GM19023 (cell line): ENCODE measurements at regions not wholly inside any gene's neighbourhood (a gene's known extent, or its start where the extent isn't known, plus 50 kb on each side); places are given as distances from the start of the nearest gene placed in this dataset.
"Not testable (repeated sequence)": the region's sequence is repeated elsewhere in the genome, so short reads cannot be mapped to it uniquely, and the experiment has no call there.

Experiments used
- ATAC-seq: cut with Tn5 transposase; IDR thresholded peaks from one replicate; pipeline ENCODE4 v1.9.1; 2021; ENCODE audit warnings: mild to moderate bottlenecking, moderate library complexity; ENCODE audit not compliant: unreplicated experiment

DNA sequence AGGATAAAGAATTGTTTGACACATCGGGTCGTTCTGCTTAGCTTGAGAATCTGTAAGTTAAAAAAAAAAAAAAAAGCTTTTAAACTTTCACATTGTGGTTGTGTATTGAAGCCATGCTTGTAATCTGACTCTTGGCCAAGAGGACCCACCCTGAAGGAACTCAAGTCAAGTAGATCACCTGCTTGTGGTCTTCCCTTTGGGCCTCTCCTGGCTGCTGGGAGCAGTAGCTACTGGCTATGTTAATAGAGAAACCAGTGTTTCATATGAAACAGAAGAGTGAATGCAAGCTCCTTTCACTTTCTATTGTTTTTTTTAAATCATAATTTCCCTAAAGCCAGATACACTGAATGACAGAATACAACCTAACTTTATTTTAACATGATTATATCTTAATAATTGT, 402.4 kb upstream of the NDST4 start:
- ATAC-seq: peak; percentile 94

- ATAC-seq: peak; percentile 13
Observed at GRCh38 chr4:115515366-115515765, 401.9 kb upstream of the NDST4 start.

DNA sequence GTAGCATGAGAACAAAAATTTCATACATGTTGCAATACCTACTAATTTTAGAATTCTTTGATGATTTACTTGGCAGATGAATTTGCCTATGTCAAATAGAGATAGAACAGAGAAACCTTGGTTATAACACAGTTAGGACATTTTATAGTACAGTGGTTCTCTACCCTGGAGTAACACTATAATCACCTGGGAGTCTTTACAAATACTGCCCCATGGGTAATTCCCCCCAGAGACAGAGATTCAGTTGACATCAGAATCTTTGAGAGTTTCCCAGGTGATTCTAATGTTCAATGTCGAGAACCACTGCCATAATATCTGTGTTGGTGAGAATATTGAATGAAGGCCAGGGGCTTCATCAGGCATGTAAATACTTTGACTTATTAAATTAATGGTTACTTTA, 401.3 kb upstream of the NDST4 start:
- ATAC-seq: no peak

- ATAC-seq: no peak
Observed at GRCh38 chr4:115505326-115505725, 391.9 kb upstream of the NDST4 start.

GRCh38 chr4:115501656-115502055, 388.2 kb upstream of the NDST4 start:
- no peak for ATAC-seq

DNA sequence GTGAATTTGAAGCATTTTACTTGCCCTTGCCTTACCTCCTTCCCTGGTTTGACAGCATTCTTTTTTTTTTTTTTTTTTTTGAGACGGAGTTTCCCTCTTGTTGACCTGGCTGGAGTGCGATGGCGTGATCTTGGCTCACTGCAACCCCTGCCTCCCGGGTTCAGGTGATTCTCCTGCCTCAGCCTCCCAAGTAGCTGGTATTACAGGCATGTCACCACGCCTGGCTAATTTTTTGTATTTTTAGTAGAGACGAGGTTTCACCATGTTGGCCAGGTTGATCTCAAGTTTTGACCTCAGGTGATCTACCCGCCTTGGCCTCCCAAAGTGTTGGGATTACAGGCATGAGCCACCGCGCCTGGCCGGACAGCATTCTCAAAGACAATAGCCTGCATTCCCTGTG, 380.4 kb upstream of the NDST4 start:
- ATAC-seq: not testable (repeated sequence)

DNA sequence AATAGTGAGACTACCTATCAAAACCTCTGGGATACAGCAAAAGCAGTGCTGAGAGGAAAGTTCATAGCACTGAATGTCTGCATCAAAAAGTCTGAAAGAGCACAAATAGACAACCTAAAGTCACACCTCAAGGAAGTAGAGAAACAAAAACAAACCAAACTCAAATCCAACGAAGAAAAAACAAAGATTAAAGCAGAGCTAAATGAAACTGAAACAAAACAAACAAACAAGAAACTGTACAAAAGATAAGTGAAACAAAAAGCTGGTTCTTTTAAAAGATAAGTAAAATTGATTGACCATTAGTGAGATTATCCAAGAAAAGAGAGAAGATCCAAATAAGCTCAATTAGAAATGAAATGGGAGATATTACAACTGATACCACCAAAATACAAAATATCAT, 378.3 kb upstream of the NDST4 start:
- ATAC-seq: no peak

- ATAC-seq: no peak
Observed at GRCh38 chr4:115489279-115489678, 375.9 kb upstream of the NDST4 start.

DNA sequence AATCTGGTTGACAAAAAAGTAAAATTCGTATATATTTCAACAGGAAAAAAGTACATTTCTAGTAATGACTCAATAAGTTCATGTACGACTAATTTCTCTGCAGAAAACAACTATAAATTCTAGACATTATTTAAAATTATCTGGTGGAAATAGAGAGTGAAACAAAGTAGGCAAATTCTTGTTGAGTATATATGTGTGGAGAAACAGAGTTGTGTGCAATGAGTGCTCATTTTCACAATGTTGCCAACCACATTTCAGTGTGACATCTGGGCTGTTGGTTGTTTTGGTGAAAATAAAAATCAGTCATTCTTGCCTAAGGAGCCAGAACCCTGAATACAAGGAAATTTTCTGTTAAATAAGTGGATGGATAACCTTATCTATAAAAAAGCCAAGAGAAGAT, 372.0 kb upstream of the NDST4 start:
- no peak for ATAC-seq

DNA sequence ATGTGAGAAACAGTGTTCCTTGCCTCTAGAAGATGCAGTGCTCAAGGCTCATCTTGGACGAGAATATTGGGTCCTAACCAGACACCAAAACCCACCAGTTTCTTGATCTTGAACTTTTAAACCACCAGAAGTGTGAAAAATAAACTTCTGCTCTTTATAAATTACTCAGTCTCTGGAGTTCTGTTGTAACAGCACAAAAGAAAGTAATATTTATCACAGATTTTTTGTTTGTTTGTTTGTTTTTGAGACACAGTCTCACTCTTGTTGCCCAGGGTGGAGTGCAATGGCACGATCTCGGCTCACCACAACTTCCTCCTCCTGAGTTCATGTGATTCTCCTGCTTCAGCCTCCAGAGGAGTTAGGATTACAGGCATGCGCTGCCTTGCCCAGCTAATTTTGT, 371.1 kb upstream of the NDST4 start:
- no peak for ATAC-seq

GRCh38 chr4:115470763-115471162, 357.3 kb upstream of the NDST4 start:
- no peak for ATAC-seq

DNA sequence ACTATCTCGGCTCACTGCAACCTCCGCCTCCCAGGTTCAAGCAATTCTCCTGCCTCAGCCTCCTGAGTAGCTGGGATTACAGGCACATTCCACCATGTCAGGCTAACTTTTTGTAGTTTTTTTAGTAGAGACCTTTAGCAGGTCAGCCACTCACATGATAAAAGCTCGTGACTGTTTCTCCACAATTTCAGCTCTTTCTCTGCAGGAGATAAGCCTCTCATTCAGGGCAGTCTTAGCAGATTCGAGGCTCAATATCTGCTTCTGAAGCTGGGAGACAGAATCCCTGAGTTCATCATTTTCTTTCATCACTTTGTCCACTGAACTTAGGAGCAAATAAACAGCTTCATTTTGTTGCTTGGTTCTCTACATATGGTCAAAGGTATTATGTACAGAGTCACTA, 345.9 kb upstream of the NDST4 start:
- not testable (repeated sequence) for ATAC-seq

DNA sequence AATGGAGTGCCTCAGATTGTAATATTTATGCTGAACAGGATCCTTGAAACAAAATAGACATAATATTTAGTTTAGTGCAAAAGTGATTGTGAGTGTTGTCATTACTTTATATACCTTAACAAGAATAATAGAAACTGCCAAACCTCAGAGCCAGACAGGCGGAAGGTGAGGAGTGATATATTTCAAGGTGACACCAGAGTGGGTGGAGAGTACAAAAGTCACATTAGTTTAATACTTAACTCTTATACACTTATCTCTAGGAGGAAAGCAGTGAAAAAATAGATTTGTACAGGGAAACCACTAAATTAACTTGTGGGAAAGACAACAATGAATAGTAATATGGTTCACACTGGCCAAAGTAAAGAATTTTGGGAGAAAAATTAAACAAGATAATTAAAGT, 342.8 kb upstream of the NDST4 start:
- no peak for ATAC-seq

DNA sequence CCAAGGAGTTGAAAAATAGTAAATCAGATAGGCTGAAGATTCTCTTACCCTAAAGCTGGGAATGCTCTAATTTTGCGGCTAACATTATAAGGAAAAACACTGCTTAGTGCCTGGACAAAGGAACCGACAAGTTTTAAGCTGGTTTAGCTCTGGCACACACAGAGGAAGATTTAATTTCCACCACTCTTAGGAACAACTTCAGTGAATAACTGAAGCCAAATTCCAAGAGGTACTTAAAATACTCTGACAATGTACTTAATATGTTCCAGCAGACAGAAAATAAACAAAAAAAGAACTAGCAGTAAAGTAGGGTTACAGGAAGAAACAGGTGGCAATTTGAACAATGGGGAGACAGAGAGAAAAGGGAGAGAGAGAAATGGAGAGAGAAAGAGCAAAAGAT, 340.8 kb upstream of the NDST4 start:
- no peak for ATAC-seq

GRCh38 chr4:115453416-115453815, 340.0 kb upstream of the NDST4 start:
- no peak for ATAC-seq

DNA sequence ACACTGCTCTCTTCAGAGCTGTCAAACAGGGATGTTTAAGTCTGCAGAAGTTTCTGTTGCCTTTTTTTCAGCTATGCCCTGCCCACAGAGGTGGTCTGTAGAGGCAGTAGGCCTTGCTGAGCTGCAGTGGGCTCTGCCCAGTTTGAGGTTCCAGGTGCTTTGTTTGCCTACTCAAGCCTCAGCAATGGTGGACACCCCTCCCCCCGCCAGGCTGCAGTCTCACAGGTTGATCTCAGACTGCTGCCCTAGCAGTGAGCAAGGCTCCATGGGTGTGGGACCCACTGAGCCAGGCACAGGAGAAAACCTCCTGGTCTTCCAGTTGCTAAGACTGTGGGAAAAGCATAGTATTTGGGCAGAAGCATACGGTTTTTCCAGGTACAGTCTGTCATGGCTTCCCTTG, 338.8 kb upstream of the NDST4 start:
- not testable (repeated sequence) for ATAC-seq

DNA sequence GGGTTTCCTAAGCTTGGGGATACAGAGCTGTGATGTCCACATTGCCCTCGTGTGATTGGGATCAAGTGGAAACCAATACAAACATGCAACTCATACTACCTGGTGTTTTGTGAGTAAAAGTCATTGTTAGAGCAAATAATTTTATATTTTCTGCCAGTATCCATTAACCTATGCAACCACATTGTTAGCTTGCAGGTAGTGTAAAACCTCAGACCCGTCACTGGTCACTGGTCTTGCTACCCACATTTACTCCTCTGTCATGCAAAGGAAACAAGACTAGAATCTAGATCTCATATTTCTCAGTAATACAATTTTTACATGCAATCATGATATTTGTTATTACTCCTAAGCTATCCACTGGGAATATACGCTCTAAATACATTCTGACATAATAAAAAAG, 324.3 kb upstream of the NDST4 start:
- ATAC-seq: no peak

DNA sequence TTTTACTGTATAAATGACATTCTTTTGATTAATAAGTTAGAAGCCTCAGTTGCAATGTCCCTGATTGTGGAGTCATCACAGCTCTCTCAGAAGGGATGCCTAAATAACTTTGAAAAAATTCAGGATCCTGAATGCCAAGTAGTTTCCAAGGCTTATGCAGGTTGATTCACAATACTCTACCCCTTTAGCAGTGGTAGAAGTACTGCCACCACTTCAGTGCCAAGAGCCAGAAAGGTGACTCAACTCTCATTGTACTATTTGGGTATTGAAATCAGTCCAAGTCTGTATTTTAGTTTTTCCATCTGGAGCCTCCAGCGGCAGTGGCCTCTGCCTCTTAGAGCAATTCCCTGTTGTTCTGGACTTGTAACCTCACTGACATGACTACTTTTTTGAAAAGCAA, 320.1 kb upstream of the NDST4 start:
- no peak for ATAC-seq

DNA sequence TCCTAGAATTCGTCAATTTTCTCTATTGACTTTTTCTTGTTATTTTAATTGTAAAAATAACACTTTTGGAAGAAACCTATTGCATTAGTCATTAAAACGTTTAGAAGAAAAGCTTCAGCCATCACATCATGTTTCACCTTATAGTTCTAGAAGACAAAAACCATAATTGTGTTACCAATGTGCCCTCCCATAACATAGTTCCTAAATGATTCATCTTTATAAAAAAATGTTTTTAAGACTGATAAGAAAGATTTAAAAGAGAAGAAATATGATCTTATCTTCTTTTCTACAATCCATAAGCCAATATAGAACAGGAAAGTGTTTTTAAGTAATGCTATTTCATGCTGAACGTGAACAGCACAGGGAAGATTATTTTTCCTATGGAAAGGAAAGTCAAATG, 316.6 kb upstream of the NDST4 start:
- no peak for ATAC-seq

- no peak for ATAC-seq
Observed at GRCh38 chr4:115428455-115428854, 315.0 kb upstream of the NDST4 start.

DNA sequence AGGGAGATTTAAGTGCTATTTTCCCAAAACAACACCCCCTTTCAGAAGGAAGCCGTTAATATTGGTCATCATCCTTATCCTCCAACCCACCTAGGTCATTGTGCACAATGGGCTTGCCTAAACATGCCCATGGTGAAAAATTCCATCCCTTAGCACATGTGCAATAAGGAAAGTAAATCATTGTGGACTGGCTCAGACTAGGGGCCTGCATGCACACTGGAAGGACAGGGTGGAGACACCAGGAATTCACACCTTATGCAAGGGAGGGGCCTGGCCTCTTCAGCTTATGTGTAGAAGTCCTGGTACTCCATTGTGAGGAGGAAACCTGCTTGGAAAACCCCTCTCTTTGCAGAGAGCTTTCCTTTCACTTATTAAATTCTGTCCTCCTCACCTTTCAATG, 311.4 kb upstream of the NDST4 start:
- no peak for ATAC-seq

GRCh38 chr4:115418635-115419396, 305.4 kb upstream of the NDST4 start:
- ATAC-seq: no peak

DNA sequence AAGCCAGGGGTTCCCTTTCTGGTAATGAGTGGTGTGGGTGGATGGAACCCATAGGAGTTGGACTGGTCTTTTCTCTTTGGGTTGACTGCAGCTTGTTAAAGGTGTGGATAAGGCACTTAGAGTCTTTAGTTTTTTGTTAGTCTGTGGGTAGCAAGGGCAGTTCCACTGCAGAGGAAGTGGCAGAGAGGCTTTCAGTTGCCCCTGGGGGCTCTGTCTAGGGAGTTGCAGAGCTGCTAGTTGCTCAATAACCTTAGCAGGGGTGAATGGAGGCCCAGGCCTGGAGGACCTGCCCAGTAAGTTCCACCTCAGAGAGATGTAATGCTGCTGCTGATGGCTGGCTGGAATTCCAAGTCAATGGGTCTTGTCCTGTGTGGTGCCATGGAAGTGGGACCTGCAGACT, 282.6 kb upstream of the NDST4 start:
- no peak for ATAC-seq
